ENCODE measurements at regions not wholly inside any gene's neighbourhood (a gene's known extent, or its start where the extent isn't known, plus 50 kb on each side); places are given as distances from the start of the nearest gene placed in this dataset.

DNA sequence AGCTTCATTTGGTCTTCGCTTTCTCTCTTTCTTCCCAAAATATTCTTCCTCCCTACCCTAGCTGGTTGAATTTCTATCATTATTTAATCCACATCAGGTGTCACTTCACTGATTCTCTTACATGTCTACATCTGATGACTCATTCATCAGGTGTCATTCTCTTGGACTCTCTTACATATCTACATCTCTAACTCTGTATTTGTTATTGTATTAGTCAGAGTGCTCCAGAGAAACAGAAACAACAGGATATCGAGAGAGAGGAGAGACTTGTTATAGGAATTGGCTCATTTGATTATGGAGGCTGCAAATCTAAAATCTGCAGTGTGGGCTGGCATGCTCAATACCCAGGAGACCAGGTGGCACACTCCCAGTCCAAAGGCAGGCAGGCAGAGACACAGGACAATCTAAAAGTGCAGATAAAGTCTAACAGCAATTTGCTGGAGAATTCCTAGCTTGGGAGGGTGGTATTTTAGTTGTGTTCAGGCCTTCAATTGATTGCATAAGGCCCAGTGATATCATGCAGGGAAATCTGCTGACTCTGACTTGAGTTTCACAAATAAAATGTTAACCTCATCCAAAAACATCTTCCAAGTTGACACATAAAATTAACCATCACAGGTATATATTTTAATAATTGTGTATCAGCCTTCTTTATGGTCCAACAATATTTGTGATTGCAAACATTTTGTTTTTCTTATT, 541.4 kb upstream of the SLITRK5 start:
- H3K4me3 ChIP-seq (ENCODE audit: control insufficient read depth in 2 of 3, extremely low read depth in 1 of 3, insufficient read depth in 2 of 3, low read depth in 1 of 3, low read length in 3 of 3), result no peak overlapping the region
- dilution Hi-C loops (cut with MboI; ENCODE audit: extremely low pct_ligation_motif_present, low sequenced_read_pairs), result no loop called here
- DNase-seq (ENCODE audit: low read depth, low spot score) (no peak), FAIRE-seq (no peak)
- H3K27me3 ChIP-seq (ENCODE audit: control insufficient read depth, extremely low read depth, insufficient read depth, low read length), result no peaks in the 10 kb centered on the region
- H3K4me2 ChIP-seq (ENCODE audit: control insufficient read depth, extremely low read depth, insufficient read depth, low read depth, low read length), result no peak overlapping the region
- H3K4me1 ChIP-seq (ENCODE audit: control insufficient read depth, extremely low read depth, insufficient read depth, low read length), result peaks cover under 1% of the 10 kb centered on the region
- H4K20me1 ChIP-seq (ENCODE audit: control insufficient read depth, extremely low read depth, insufficient read depth, low read length), result no peaks in the 10 kb centered on the region
- no peak overlapping the region for H3K9ac ChIP-seq (ENCODE audit: control insufficient read depth, extremely low read depth, insufficient read depth, low read length)
- H3K9me3 ChIP-seq (ENCODE audit: control insufficient read depth, low read depth, low read length), result no peaks in the 10 kb centered on the region
- no peak overlapping the region for H2AFZ ChIP-seq (ENCODE audit: control insufficient read depth, low read length)
- no peaks in the 10 kb centered on the region for H3K36me3 ChIP-seq (ENCODE audit: control insufficient read depth in 2 of 2, extremely low read depth in 1 of 2, insufficient read depth in 2 of 2, low read length in 2 of 2)
- TF ChIP-seq, protein P1, sequence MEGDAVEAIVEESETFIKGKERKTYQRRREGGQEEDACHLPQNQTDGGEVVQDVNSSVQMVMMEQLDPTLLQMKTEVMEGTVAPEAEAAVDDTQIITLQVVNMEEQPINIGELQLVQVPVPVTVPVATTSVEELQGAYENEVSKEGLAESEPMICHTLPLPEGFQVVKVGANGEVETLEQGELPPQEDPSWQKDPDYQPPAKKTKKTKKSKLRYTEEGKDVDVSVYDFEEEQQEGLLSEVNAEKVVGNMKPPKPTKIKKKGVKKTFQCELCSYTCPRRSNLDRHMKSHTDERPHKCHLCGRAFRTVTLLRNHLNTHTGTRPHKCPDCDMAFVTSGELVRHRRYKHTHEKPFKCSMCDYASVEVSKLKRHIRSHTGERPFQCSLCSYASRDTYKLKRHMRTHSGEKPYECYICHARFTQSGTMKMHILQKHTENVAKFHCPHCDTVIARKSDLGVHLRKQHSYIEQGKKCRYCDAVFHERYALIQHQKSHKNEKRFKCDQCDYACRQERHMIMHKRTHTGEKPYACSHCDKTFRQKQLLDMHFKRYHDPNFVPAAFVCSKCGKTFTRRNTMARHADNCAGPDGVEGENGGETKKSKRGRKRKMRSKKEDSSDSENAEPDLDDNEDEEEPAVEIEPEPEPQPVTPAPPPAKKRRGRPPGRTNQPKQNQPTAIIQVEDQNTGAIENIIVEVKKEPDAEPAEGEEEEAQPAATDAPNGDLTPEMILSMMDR (optimal IDR thresholded peaks at IDR 0.05 in 1 of 3, IDR thresholded peaks at IDR 0.05 in 1 of 3, conservative IDR thresholded peaks at IDR 0.05 in 1 of 3; ENCODE audit: extremely low read depth in 1 of 3, insufficient read depth in 2 of 3, low read length in 3 of 3), result no peak
- no peak for TF ChIP-seq EZH2 (IDR thresholded peaks at IDR 0.05; ENCODE audit: low read length)
- H3K9me1 ChIP-seq (ENCODE audit: control insufficient read depth, extremely low read depth, insufficient read depth, low read length), result no peaks in the 10 kb centered on the region
- H3K79me2 ChIP-seq (ENCODE audit: control insufficient read depth, insufficient read depth, low read length), result no peaks in the 10 kb centered on the region
- H3K27ac ChIP-seq (ENCODE audit: control insufficient read depth, insufficient read depth, low read length), result no peak overlapping the region

DNA sequence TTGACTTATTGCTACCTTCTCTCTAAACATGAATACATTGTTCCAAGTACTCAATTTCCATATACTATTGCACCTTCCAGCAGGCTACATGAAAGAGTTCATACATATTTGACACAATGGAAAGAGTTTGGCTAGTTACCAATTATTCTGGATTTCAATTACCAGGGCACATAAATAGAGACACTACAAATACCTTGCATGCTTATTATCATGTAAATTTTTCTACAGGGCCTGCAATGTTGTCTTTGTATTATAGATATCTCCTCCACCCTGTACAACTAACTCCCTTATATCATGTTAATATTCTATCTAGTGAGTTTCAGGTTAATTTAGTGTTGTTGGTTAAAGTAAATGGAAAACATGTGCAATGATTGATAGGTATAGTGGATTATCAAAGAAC, 540.7 kb upstream of the SLITRK5 start:
- Histone ChIP-seq H2AFZ (ENCODE audit: control insufficient read depth, low read length) (no peak overlapping the region), H3K27me3 (ENCODE audit: control insufficient read depth, extremely low read depth, insufficient read depth, low read length) (no peaks in the 10 kb centered on the region), H3K36me3 (ENCODE audit: control insufficient read depth in 2 of 2, extremely low read depth in 1 of 2, insufficient read depth in 2 of 2, low read length in 2 of 2) (no peaks in the 10 kb centered on the region), H3K4me3 (ENCODE audit: control insufficient read depth in 2 of 3, extremely low read depth in 1 of 3, insufficient read depth in 2 of 3, low read depth in 1 of 3, low read length in 3 of 3) (no peak overlapping the region), H3K4me1 (ENCODE audit: control insufficient read depth, extremely low read depth, insufficient read depth, low read length) (no peaks in the 10 kb centered on the region), H3K9me3 (ENCODE audit: control insufficient read depth, low read depth, low read length) (no peaks in the 10 kb centered on the region), H4K20me1 (ENCODE audit: control insufficient read depth, extremely low read depth, insufficient read depth, low read length) (no peaks in the 10 kb centered on the region), H3K79me2 (ENCODE audit: control insufficient read depth, insufficient read depth, low read length) (no peaks in the 10 kb centered on the region), H3K27ac (ENCODE audit: control insufficient read depth, insufficient read depth, low read length) (no peak overlapping the region), H3K9ac (ENCODE audit: control insufficient read depth, extremely low read depth, insufficient read depth, low read length) (no peak overlapping the region), H3K9me1 (ENCODE audit: control insufficient read depth, extremely low read depth, insufficient read depth, low read length) (no peaks in the 10 kb centered on the region), H3K4me2 (ENCODE audit: control insufficient read depth, extremely low read depth, insufficient read depth, low read depth, low read length) (no peak overlapping the region)
- DNase-seq (ENCODE audit: low read depth, low spot score) (no peak), FAIRE-seq (no peak)
- dilution Hi-C loops (cut with MboI; ENCODE audit: extremely low pct_ligation_motif_present, low sequenced_read_pairs), result no loop called here
- TF ChIP-seq EZH2 (IDR thresholded peaks at IDR 0.05; ENCODE audit: low read length), result no peak
- TF ChIP-seq, protein P1 (optimal IDR thresholded peaks at IDR 0.05 in 1 of 3, IDR thresholded peaks at IDR 0.05 in 1 of 3, conservative IDR thresholded peaks at IDR 0.05 in 1 of 3; ENCODE audit: extremely low read depth in 1 of 3, insufficient read depth in 2 of 3, low read length in 3 of 3), result no peak
